GM21576 (cell line): ENCODE measurements at regions not wholly inside any gene's neighbourhood (a gene's known extent, or its start where the extent isn't known, plus 50 kb on each side); places are given as distances from the start of the nearest gene placed in this dataset.
A peak's percentile ranks its signal among the peaks of the same experiment; 100 is the strongest.

Experiments used
- ATAC-seq: cut with Tn5 transposase; IDR thresholded peaks from one replicate; pipeline ENCODE4 v1.9.1; 2021; ENCODE audit warnings: mild to moderate bottlenecking, moderate library complexity; ENCODE audit not compliant: unreplicated experiment

DNA sequence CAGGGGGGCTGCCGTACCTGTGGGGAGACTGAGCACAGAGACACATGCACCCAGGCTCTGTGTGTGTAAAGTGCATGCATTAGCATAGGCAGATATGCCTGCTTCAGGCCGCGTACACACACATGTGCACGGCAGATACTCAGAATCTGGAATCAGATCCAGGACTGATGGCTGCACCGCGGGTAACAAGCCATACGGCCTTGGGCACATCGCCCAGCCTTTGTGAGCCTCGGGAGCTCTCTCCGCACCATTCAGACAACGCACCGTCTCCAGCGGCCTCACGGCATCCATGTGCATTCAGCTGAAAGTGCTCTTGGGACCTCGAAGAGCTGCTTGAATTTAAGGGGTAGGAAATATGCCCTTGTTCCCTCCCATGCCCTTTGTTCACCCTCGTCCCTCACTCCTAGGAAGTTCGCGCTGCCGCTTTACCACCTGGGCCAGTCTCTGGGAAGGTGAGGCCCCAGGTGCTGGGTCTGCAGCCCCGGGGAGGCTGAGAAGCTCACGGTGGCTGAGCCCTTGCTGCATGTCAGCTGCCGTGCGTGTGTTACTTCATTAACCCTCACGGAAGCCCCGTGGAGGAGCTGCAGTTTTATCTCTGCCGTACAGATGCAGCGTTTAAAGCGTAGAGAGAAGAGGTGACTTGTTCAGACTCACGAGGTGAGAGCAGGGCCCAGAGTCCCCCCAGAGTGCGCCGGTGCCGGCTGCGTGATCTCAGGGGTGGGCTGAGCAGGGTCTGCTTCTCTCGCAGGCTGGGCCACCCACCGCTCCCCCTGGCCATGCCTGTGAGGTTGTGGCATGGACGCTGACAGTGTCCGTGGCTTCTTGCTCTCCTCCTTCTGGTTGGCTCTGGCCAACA is 377.7 kb upstream of the MYT1L start:
- no peak for ATAC-seq

DNA sequence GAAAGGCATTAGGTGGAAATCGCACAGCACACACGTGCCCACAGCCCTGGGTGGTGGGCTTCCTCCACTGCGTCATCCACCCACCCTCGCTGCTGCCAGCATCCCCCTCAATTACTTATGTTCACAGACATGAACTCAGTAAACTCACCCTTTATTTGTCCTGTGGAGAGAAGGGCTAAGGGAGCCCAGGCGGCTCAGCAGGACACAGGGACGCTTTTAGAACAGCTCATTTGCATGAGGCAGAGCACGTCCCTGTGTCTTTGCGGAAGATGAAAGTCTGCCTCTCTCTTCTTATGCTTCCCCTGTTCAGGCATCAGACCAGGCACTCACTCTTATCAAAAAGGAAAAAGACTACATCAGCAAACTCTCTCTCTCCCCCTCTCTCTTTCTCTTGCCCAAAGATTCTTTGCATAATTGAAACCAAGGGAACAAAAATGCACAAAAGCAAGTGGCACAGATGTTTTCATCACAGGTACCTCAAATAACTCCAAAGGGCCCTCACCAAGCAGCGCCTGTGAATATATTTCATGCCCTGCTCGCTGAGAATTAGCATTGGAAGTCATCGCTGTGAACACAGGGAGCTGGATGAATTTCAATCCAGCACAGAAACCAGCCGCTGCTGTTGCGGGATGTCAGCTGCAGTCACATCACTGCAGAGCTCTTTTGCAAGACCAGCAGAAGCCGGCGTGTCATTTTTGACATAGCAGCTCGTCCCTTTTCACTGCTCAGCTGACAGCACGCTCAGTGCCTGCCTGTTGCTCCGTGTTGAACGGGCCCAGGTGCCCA is 376.3 kb upstream of the MYT1L start:
- peak; percentile 57 for ATAC-seq

- ATAC-seq, result no peak
Observed at GRCh38 chr2:2706306-2706705, 375.2 kb upstream of the MYT1L start.

- ATAC-seq, result no peak
Observed at GRCh38 chr2:2705871-2706270, 374.8 kb upstream of the MYT1L start.

DNA sequence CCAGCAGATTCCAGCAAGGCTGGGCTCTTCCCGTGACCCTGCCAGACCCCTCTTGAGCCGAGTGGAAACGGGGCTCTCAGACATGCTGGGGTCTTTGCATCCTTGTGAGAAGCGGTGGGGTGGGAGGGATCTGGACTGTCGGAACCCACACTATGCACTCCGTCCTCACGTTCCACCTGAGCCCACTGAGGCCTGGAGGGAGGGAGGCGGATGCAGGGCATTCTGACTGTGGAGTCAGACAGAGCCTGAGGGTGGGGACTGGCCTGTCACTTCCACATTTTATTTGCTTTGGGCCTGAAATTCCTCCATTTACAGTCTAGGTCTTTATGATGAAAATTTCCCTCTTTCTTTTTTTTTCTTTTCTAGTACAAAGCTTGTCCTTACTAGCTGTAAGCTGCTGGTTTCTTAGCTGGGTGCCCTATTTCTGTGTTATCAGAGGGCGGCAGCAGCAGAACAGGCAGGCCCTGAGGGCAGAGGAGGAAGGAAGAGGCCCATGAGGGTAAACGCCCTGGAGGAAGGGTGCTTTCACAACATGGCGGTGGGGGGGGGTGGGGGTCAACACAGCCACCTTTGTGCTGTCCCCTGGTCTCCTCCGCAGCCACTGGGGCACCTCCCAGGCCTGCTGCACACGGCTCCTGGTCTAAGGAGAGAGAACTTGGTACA is 373.5 kb upstream of the MYT1L start:
- no peak for ATAC-seq

DNA sequence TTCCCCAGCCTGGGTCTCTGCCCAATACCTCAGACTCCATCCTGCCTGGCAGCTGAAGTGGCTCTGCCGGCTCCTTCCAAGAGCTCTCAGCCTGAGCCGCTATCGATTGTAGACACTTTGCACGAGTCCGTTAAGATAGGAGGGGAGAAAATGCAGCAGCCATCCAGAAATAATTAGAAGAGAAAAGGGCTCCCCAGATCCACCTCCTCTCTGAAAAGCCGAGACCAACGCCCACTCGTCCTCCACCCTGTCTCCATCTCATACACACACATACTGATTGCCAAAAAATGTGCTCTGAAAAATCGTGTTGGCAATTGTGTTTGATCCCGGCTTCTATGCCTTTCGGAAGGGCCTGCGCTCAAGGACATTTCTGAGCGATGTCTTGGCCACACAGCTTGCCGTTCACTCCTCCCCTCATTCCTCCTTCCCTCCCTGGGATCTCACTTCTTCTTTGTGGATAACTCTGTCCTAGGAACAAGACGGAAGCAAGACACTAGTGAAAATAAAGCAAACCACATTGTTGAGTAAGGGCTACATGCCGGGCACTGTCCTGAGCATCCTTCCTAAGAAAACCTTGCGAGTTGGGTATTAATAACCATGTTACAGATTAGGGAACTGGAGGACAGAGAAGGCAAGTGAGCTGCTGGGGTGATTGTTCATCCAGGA is 372.8 kb upstream of the MYT1L start:
- no peak for ATAC-seq

DNA sequence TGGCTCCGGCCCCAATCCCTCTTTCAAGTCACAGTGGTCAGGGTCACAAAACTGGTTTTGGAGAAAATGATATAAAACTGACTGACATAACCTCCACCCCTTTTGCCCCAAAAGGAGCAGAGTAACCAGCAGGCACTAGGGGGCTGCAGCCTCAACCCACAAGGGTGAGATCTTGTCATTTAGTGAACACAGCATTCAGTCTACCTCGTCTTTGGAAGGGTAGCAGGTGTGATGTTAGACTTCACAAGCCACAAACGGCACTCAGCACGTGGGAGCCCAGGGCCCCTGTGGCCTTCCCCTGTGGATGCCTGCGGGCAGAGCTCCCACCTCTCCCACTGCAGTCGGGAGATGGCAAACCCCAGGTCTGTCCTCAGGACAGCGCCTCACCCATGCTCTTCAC is 372.1 kb upstream of the MYT1L start:
- no peak for ATAC-seq

GRCh38 chr2:2702385-2702784 is 371.3 kb upstream of the MYT1L start:
- ATAC-seq, result no peak

GRCh38 chr2:2701813-2702212 is 370.7 kb upstream of the MYT1L start:
- no peak for ATAC-seq

GRCh38 chr2:2701176-2701781 is 370.2 kb upstream of the MYT1L start:
- ATAC-seq, result no peak

DNA sequence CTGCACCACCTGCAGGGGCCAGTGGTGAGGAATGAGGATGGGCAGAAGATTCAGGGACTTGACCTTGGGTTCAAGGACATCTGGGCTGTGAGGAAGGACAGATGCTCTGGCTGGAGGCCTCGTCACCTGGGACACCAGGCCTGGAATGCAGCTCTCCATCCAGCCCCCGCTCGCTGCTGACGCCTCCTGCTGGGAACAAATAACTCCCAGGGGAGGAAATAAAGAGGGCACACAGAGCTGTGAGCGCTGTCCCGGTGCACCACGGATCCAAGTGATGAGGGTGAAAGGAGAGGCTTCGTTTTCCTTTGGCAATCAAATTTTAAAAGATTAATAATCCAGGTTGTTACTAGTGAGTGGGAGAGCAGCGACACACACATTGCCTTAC is 368.0 kb upstream of the MYT1L start:
- ATAC-seq, result no peak

DNA sequence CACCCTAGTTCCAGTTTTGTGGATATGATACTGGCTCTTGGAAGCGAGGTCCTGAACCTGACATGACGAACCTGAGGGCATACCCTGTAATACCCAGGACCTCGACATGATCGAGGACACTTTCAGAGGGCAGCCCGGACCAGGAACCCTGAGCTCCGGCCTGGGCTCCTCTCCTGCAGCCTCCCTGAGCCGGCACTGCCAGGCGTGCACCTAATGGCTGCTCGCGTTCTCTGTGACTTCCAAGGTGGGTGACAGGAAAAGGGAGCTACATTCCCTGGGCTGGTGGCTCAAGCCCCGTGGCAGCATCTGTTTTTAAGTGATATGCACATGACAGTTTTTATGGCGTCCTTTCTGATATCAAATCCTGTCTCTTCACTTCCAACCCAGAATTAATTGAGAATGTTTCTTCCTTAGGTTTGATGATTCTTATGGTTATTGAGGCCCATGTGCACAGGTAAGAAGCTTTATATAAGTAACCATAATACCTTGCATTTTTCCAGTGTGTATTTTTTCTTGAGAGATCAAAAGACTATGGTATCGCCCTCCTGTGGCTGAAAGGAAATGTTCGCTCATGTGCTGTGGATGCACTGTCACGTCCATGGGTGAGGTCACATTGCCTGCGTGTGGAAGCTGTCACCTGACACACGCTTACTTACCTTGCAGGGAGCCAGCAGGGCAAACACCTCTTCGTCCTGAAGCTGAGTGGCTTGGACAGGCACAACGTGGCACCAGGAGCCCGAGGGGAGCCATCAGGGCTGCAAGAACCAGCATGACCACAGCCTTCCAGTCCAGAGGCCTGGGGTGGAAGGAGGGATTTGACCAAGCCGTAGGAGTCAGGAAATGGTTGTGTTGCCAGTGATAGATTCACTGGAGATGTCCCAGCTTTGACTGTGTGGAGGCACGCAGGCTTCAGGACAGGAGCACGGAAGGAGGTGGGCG is 367.4 kb upstream of the MYT1L start:
- no peak for ATAC-seq

- no peak for ATAC-seq
Observed at GRCh38 chr2:2696733-2697455, 365.8 kb upstream of the MYT1L start.

- no peak for ATAC-seq
Observed at GRCh38 chr2:2696325-2696724, 365.2 kb upstream of the MYT1L start.

GRCh38 chr2:2694746-2695145 is 363.7 kb upstream of the MYT1L start:
- no peak for ATAC-seq

GRCh38 chr2:2692599-2693389 is 361.7 kb upstream of the MYT1L start:
- ATAC-seq, result no peak

GRCh38 chr2:2691419-2691818 is 360.3 kb upstream of the MYT1L start:
- no peak for ATAC-seq

- ATAC-seq, result no peak
Observed at GRCh38 chr2:2690985-2691384, 359.9 kb upstream of the MYT1L start.
